Hepatocyte (in vitro differentiated cells): ENCODE measurements at regions not wholly inside any gene's neighbourhood (a gene's known extent, or its start where the extent isn't known, plus 50 kb on each side); places are given as distances from the start of the nearest gene placed in this dataset.

Experiments used
- CTCF ChIP-seq: fragments of 200-600 bp; sonication (generic); IDR thresholded peaks from 2 replicates; pipeline ENCODE4 v1.5.1; 2016; ENCODE audit warnings: antibody characterized with exemption, mild to moderate bottlenecking; ENCODE audit not compliant: poor library complexity
- EZH2 ChIP-seq: fragments of 200-600 bp; sonication (generic); IDR thresholded peaks from 2 replicates; pipeline ENCODE4 v1.6.1; 2016; ENCODE audit warnings: antibody characterized with exemption, mild to moderate bottlenecking, borderline replicate concordance
- EZH2phosphoT487 ChIP-seq: fragments of 200-600 bp; sonication (generic); IDR thresholded peaks from one replicate; pipeline ENCODE4 v1.6.1; 2018; ENCODE audit warnings: antibody characterized with exemption, mild to moderate bottlenecking, low read depth, moderate library complexity; ENCODE audit not compliant: unreplicated experiment, severe bottlenecking

DNA sequence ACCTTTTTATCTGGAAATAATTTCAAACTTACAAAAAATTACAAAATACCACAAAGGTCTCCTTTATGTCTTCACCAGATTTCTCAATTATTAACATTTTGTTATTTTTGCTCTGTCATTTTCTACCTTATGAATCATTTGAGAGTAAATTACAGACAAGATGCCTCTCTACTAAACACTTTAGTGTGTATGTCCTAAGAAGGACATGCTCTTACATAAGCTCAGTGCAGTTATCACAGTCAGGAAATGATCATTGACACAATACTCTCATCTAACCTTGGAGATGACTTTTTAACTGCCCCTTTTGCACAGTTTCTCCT is 378.9 kb upstream of the RUNX1 start:
- TF ChIP-seq CTCF (no peak), EZH2 (no peak), EZH2phosphoT487 (no peak)
